HEK293 (cell line): ENCODE measurements at regions not wholly inside any gene's neighbourhood (a gene's known extent, or its start where the extent isn't known, plus 50 kb on each side); places are given as distances from the start of the nearest gene placed in this dataset.

Source experiments
- CTCF ChIA-PET: fragments of 350-600 bp; formaldehyde crosslinking; extraction: SDS; loops from one replicate; lab custom pipeline; 2021; ENCODE audit warnings: antibody characterized with exemption; lab: Yijun Ruan, JAX
- POLR2A ChIA-PET: fragments of 300-600 bp; formaldehyde crosslinking; extraction: SDS; loops from one replicate; lab custom pipeline; 2020; ENCODE audit warnings: antibody characterized with exemption, inconsistent platforms; lab: Yijun Ruan, JAX
- H3K27ac ChIP-seq: fragments of 200-500 bp; sonication (Bioruptor generic); 2 replicates; pipeline ENCODE4 v1.5.1; 2014; ENCODE audit warnings: low read depth, low read length, control low read depth, inconsistent platforms; ENCODE audit errors: extremely low read depth
- H3K36me3 ChIP-seq, 2 experiments: fragments of 200-500 bp in 1 of 2; sonication (Bioruptor generic) in 1 of 2; 1 replicate in 1 of 2; 2 replicates in 1 of 2; pipeline ENCODE4 v1.5.1; 2014 to 2017; ENCODE audit warnings: inconsistent platforms in 2 of 2, low read length in 2 of 2; ENCODE audit not compliant: control insufficient read depth in 2 of 2, insufficient read depth in 1 of 2
- H3K4me1 ChIP-seq: fragments of 200-500 bp; sonication (Bioruptor generic); 2 replicates; pipeline ENCODE4 v1.5.1; 2014; ENCODE audit warnings: mild to moderate bottlenecking, low read length, inconsistent platforms; ENCODE audit not compliant: control insufficient read depth, insufficient read depth
- H3K4me3 ChIP-seq: 2 replicates; pipeline ENCODE4 v1.5.1; 2011; ENCODE audit warnings: low read depth, mild to moderate bottlenecking, control low read depth, low read length, moderate library complexity
- H3K9me3 ChIP-seq: fragments of 200-500 bp; sonication (Bioruptor generic); 2 replicates; pipeline ENCODE4 v1.5.1; 2014; ENCODE audit warnings: low read depth, low read length, inconsistent platforms; ENCODE audit not compliant: control insufficient read depth, insufficient read depth
- KLF10 ChIP-seq: fragments of 450-650 bp; IDR thresholded peaks from 2 replicates; pipeline ENCODE4 v1.5.1; 2018; ENCODE audit warnings: missing biosample characterization, mild to moderate bottlenecking, missing genetic modification characterization
- KLF7 ChIP-seq: fragments of 450-650 bp; formaldehyde crosslinking; IDR thresholded peaks from 2 replicates; pipeline ENCODE4 v1.5.1; 2016; ENCODE audit warnings: missing biosample characterization, missing genetic modification characterization, borderline replicate concordance
- OVOL3 ChIP-seq: fragments of 450-650 bp; formaldehyde crosslinking; IDR thresholded peaks from 2 replicates; pipeline ENCODE4 v1.5.1; 2016; ENCODE audit warnings: missing biosample characterization, missing genetic modification characterization
- REST ChIP-seq: fragments of 450-650 bp; formaldehyde crosslinking; IDR thresholded peaks from 2 replicates; pipeline ENCODE4 v1.5.1; 2016; ENCODE audit warnings: missing biosample characterization, missing genetic modification characterization
- TSHZ1 ChIP-seq: fragments of 450-650 bp; formaldehyde crosslinking; IDR thresholded peaks from 2 replicates; pipeline ENCODE4 v1.5.1; 2016; ENCODE audit warnings: missing biosample characterization, missing genetic modification characterization, borderline replicate concordance
- ZBTB48 ChIP-seq: fragments of 450-650 bp; formaldehyde crosslinking; IDR thresholded peaks from 2 replicates; pipeline ENCODE4 v1.5.1; 2016; ENCODE audit warnings: missing biosample characterization, missing genetic modification characterization
- ZFP69B ChIP-seq: fragments of 450-650 bp; formaldehyde crosslinking; IDR thresholded peaks from 2 replicates; pipeline ENCODE4 v1.5.1; 2016; ENCODE audit warnings: missing biosample characterization, missing genetic modification characterization
- ZNF10 ChIP-seq: fragments of 450-650 bp; formaldehyde crosslinking; IDR thresholded peaks from 2 replicates; pipeline ENCODE4 v1.5.1; 2017; ENCODE audit warnings: missing biosample characterization, missing genetic modification characterization
- ZNF23 ChIP-seq: fragments of 450-650 bp; formaldehyde crosslinking; IDR thresholded peaks from 2 replicates; pipeline ENCODE4 v1.5.1; 2016; ENCODE audit warnings: missing biosample characterization, missing genetic modification characterization, borderline replicate concordance
- ZNF248 ChIP-seq: fragments of 450-650 bp; formaldehyde crosslinking; IDR thresholded peaks from 2 replicates; pipeline ENCODE4 v1.5.1; 2017; ENCODE audit warnings: missing biosample characterization, missing genetic modification characterization
- ZNF311 ChIP-seq: fragments of 450-650 bp; formaldehyde crosslinking; IDR thresholded peaks from 2 replicates; pipeline ENCODE4 v1.5.1; 2017; ENCODE audit warnings: missing biosample characterization, missing genetic modification characterization, borderline replicate concordance
- ZNF341 ChIP-seq: fragments of 450-650 bp; formaldehyde crosslinking; IDR thresholded peaks from 2 replicates; pipeline ENCODE4; 2016; ENCODE audit warnings: low read depth, missing biosample characterization, missing genetic modification characterization
- ZNF473 ChIP-seq: fragments of 450-650 bp; formaldehyde crosslinking; IDR thresholded peaks from 2 replicates; pipeline ENCODE4 v1.5.1; 2017; ENCODE audit warnings: missing biosample characterization, missing genetic modification characterization
- ZNF510 ChIP-seq: fragments of 450-650 bp; formaldehyde crosslinking; IDR thresholded peaks from 2 replicates; pipeline ENCODE4 v1.5.1; 2018; ENCODE audit warnings: mild to moderate bottlenecking, missing genetic modification characterization, missing biosample characterization; ENCODE audit not compliant: insufficient replicate concordance
- ZNF518A ChIP-seq: fragments of 450-650 bp; formaldehyde crosslinking; conservative IDR thresholded peaks from 2 replicates; pipeline ENCODE4 v1.5.1; 2016; ENCODE audit warnings: low read depth, missing biosample characterization, missing genetic modification characterization
- ZNF530 ChIP-seq: fragments of 450-650 bp; formaldehyde crosslinking; IDR thresholded peaks from 2 replicates; pipeline ENCODE4 v1.5.1; 2016; ENCODE audit warnings: low read depth, missing biosample characterization, missing genetic modification characterization
- ZNF624 ChIP-seq: fragments of 450-650 bp; formaldehyde crosslinking; IDR thresholded peaks from 2 replicates; pipeline ENCODE4 v1.5.1; 2017; ENCODE audit warnings: missing biosample characterization, missing genetic modification characterization
- ZNF626 ChIP-seq: fragments of 450-650 bp; sonication (Bioruptor Pico); formaldehyde crosslinking; IDR thresholded peaks from 2 replicates; pipeline ENCODE4 v1.5.1; 2018; ENCODE audit warnings: missing biosample characterization, missing genetic modification characterization, inconsistent platforms
- ZNF645 ChIP-seq: fragments of 450-650 bp; formaldehyde crosslinking; IDR thresholded peaks from 2 replicates; pipeline ENCODE4; 2016; ENCODE audit warnings: missing biosample characterization, missing genetic modification characterization
- ZNF670 ChIP-seq: fragments of 450-650 bp; formaldehyde crosslinking; IDR thresholded peaks from 2 replicates; pipeline ENCODE4 v1.5.1; 2016; ENCODE audit warnings: missing biosample characterization, missing genetic modification characterization, low read depth
- ZNF777 ChIP-seq: fragments of 450-650 bp; formaldehyde crosslinking; IDR thresholded peaks from 2 replicates; pipeline ENCODE4 v1.5.1; 2017; ENCODE audit warnings: missing biosample characterization, missing genetic modification characterization, borderline replicate concordance

- TF ChIP-seq ZNF510 (tag by site-specific recombination) (no peak), ZNF10 (no peak)
These were observed 487.6 kb upstream of the MBL2 start (continued) for GRCh38 chr10:53260213-53260612.

- POLR2A ChIA-PET: no interaction called here
- H3K27ac ChIP-seq: no peak overlapping the region
- no peaks in the 10 kb centered on the region for H3K4me1 ChIP-seq
- no peak overlapping the region for H3K4me3 ChIP-seq
- CTCF ChIA-PET: no interaction called here
- TF ChIP-seq ZBTB48 (tag by site-specific recombination) (no peak), ZNF311 (tag by site-specific recombination) (no peak), ZNF10 (no peak), ZNF23 (tag by site-specific recombination) (no peak), ZNF518A (tag by site-specific recombination) (no peak), REST (tag by site-specific recombination) (no peak), ZFP69B (tag by site-specific recombination) (no peak), ZNF248 (tag by site-specific recombination) (no peak), KLF10 (tag by site-specific recombination) (no peak)
- no peaks in the 10 kb centered on the region for H3K9me3 ChIP-seq
- no peaks in the 10 kb centered on the region for H3K36me3 ChIP-seq
These were observed 484.0 kb upstream of the MBL2 start for GRCh38 chr10:53256623-53257022.

GRCh38 chr10:53255661-53256205, 483.1 kb upstream of the MBL2 start:
- ChIA-PET CTCF (no interaction called here), POLR2A (no interaction called here)
- TF ChIP-seq OVOL3 (tag by site-specific recombination) (no peak), TSHZ1 (tag by site-specific recombination) (no peak), ZNF670 (tag by site-specific recombination) (no peak), ZNF473 (tag by site-specific recombination) (no peak), ZNF530 (tag by site-specific recombination) (no peak), ZNF777 (tag by site-specific recombination) (no peak), ZNF341 (tag by site-specific recombination) (no peak), ZNF626 (tag by site-specific recombination) (no peak), ZNF624 (tag by site-specific recombination) (no peak), KLF7 (no peak), ZNF645 (tag by site-specific recombination) (no peak)
- Histone ChIP-seq H3K4me3 (no peak overlapping the region), H3K27ac (no peak overlapping the region), H3K36me3 (no peaks in the 10 kb centered on the region), H3K9me3 (no peaks in the 10 kb centered on the region), H3K4me1 (no peaks in the 10 kb centered on the region)
